CD14-positive monocyte (primary cell): ENCODE measurements at regions not wholly inside any gene's neighbourhood (a gene's known extent, or its start where the extent isn't known, plus 50 kb on each side); places are given as distances from the start of the nearest gene placed in this dataset.

ENCODE experiments used
- DNase-seq, 3 donors: peaks; one replicate each; pipeline ENCODE4 v3.0.0-alpha.2; 2011 to 2022
- H2AFZ ChIP-seq: 2 replicates; pipeline ENCODE4 v1.6.0; 2012; ENCODE audit warnings: mild to moderate bottlenecking, low read depth, low read length, inconsistent platforms; ENCODE audit not compliant: insufficient read depth, poor library complexity, severe bottlenecking
- H3K27ac ChIP-seq, 2 donors: 1 replicate in 1 of 2; 2 replicates in 1 of 2; pipeline ENCODE4 v1.5.1; 2012 to 2013; ENCODE audit warnings: low read length in 2 of 2, control low read depth in 1 of 2, inconsistent platforms in 1 of 2, low read depth in 1 of 2, mild to moderate bottlenecking in 1 of 2
- H3K27me3 ChIP-seq, 2 donors: one replicate each; pipeline versions ENCODE4 v1.6.0 to v1.6.1; 2011 to 2013; ENCODE audit warnings: low read length in 2 of 2; ENCODE audit not compliant: control insufficient read depth in 2 of 2, insufficient read depth in 2 of 2
- H3K36me3 ChIP-seq, 2 donors: replicated peaks in 1 of 2; 1 replicate in 1 of 2; 2 replicates in 1 of 2; pipeline versions ENCODE4 v1.5.1 to v1.6.1; 2012 to 2013; ENCODE audit warnings: low read length in 2 of 2, control low read depth in 1 of 2, inconsistent platforms in 1 of 2, mild to moderate bottlenecking in 1 of 2; ENCODE audit not compliant: insufficient read depth in 2 of 2, control insufficient read depth in 1 of 2
- H3K4me1 ChIP-seq, 2 donors: 1 replicate in 1 of 2; 2 replicates in 1 of 2; pipeline versions ENCODE4 v1.5.1 to v1.6.1; 2012 to 2013; ENCODE audit warnings: low read length in 2 of 2, control low read depth in 1 of 2, inconsistent platforms in 1 of 2, mild to moderate bottlenecking in 1 of 2, moderate library complexity in 1 of 2; ENCODE audit not compliant: insufficient read depth in 2 of 2, control insufficient read depth in 1 of 2
- H3K4me2 ChIP-seq: replicated peaks from 2 replicates; pipeline ENCODE3; 2012; ENCODE audit warnings: low read length, moderate library complexity, mild to moderate bottlenecking; ENCODE audit not compliant: poor library complexity, severe bottlenecking; ENCODE audit errors: extremely low read depth
- H3K4me3 ChIP-seq, 3 experiments: fragments of 200-600 bp in 1 of 3; sonication (generic) in 1 of 3; replicated peaks in 1 of 3; 1 replicate in 2 of 3; 2 replicates in 1 of 3; pipeline ENCODE4 v1.5.1; 2011 to 2013; ENCODE audit warnings: low read length in 3 of 3, mild to moderate bottlenecking in 3 of 3, control low read depth in 2 of 3, low read depth in 2 of 3, inconsistent platforms in 1 of 3, moderate library complexity in 1 of 3
- H3K79me2 ChIP-seq: 2 replicates; pipeline ENCODE4 v1.6.0; 2012; ENCODE audit warnings: mild to moderate bottlenecking, control low read depth, inconsistent platforms, low read length, moderate library complexity; ENCODE audit not compliant: insufficient read depth
- H3K9ac ChIP-seq: 2 replicates; pipeline ENCODE4 v1.6.0; 2017; ENCODE audit warnings: low read length, mild to moderate bottlenecking; ENCODE audit not compliant: insufficient read depth, poor library complexity, severe bottlenecking
- H3K9me3 ChIP-seq, 2 donors: replicated peaks in 1 of 2; 1 replicate in 1 of 2; 2 replicates in 1 of 2; pipeline versions ENCODE4 v1.5.1 to v1.6.1; 2012 to 2013; ENCODE audit warnings: low read length in 2 of 2, control low read depth in 1 of 2; ENCODE audit not compliant: control insufficient read depth in 1 of 2, insufficient read depth in 1 of 2
- H4K20me1 ChIP-seq: 2 replicates; pipeline ENCODE4 v1.6.0; 2012; ENCODE audit warnings: mild to moderate bottlenecking, low read length, control low read depth, moderate library complexity; ENCODE audit not compliant: insufficient read depth
- H3K27ac Mint-ChIP-seq, 7 donors: one replicate each; pipeline ENCODE4 v1.8.0; 2020; ENCODE audit warnings: mild to moderate bottlenecking in 7 of 7, mixed read lengths in 7 of 7, moderate library complexity in 6 of 7, inconsistent platforms in 2 of 7
- H3K27me3 Mint-ChIP-seq, 3 donors: one replicate each; pipeline ENCODE4 v1.8.0; 2021 to 2022; ENCODE audit warnings: low read depth in 3 of 3, mild to moderate bottlenecking in 3 of 3, mixed read lengths in 3 of 3, moderate library complexity in 3 of 3, inconsistent platforms in 1 of 3
- H3K36me3 Mint-ChIP-seq, 2 donors: one replicate each; pipeline ENCODE4 v1.8.0; 2020; ENCODE audit warnings: mixed read lengths in 2 of 2, inconsistent platforms in 1 of 2, mild to moderate bottlenecking in 1 of 2
- H3K4me1 Mint-ChIP-seq: one replicate; pipeline ENCODE4 v1.8.0; 2020; ENCODE audit warnings: mild to moderate bottlenecking, mixed read lengths
- H3K4me3 Mint-ChIP-seq, 2 donors: one replicate each; pipeline ENCODE4 v1.8.0; 2020; ENCODE audit warnings: mild to moderate bottlenecking in 2 of 2, mixed read lengths in 2 of 2, moderate library complexity in 1 of 2
- H3K9me3 Mint-ChIP-seq, 7 donors: one replicate each; pipeline ENCODE4 v1.8.0; 2020 to 2022; ENCODE audit warnings: mixed read lengths in 7 of 7, mild to moderate bottlenecking in 6 of 7, moderate library complexity in 6 of 7, inconsistent platforms in 2 of 7
- CTCF ChIP-seq: fragments of 200-600 bp; IDR thresholded peaks from one replicate; pipeline ENCODE4 v1.8.0; 2022; ENCODE audit warnings: antibody characterized with exemption, mild to moderate bottlenecking
- WGBS: methylation state at CpG from one replicate; pipeline ENCODE4 v1.1.5; 2013; ENCODE audit warnings: missing lambda C conversion rate; ENCODE audit not compliant: insufficient coverage; 5-methylcytosine and 5-hydroxymethylcytosine counted together
- intact Hi-C, 2 donors: fragments of 100-400 bp; cut with micrococcal nuclease; formaldehyde crosslinking; loops; one replicate each; pipeline versions ENCODE4 v1.15.0 to v1.15.1; 2023

DNA sequence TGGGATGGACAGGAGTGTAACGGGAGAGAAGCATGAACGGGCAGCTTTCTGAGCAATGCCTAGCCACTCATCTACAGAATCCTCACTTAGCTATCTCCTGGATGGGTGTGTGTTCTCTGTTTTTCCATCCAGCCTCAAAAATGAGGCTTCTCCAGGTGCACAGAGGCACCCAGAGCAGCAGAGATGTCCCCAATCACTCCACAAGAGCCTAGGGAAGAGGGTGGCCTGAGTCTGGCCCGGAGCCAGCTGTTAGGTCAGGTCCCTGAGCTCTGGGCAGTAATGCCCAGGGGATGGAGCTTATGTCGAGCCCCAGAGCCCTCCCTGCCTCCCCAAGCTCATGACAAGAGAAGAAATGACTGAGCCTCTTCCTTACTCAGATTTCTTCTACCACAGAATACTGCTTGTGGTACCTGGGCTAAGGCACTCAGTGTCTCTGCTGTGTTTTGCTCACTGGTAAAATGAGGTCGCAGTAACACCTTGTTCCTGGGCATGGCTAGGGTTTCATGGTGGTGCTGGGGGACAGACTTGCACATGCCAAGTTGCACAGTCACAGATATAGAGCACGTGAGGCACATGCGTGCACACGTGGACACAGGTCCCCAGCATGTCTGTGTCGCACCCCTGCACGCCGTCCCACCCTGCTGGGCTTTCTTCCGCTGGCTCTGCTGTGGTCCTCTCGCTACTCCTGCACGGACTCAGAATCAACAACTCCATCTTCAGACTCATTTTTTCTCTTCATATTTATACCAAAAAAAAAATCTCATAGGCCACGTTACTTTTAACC, 86.6 kb upstream of the SOX1 start:
- Histone ChIP-seq H2AFZ (no peak overlapping the region), H3K4me3 (no peak overlapping the region), H3K4me1 (no peaks in the 10 kb centered on the region), H3K9ac (no peak overlapping the region), H3K36me3 (no peaks in the 10 kb centered on the region), H4K20me1 (no peaks in the 10 kb centered on the region), H3K79me2 (no peaks in the 10 kb centered on the region), H3K4me2 (no peak overlapping the region), H3K27ac (no peak overlapping the region), H3K9me3 (peaks cover 4 to 10% of the 10 kb centered on the region in 2 donors), H3K27me3 (no peaks in the 10 kb centered on the region)
- no peaks in the 10 kb centered on the region for H3K36me3 Mint-ChIP-seq
- intact Hi-C loops, result no loop called here
- no peak for TF ChIP-seq CTCF
- H3K27me3 Mint-ChIP-seq, result peaks cover 0 to 9% (median 0%) of the 10 kb centered on the region in 3 donors
- DNase-seq, result no peak
- H3K9me3 Mint-ChIP-seq, result peaks cover 6 to 14% (median 10%) of the 10 kb centered on the region in 7 donors
- H3K4me1 Mint-ChIP-seq, result no peaks in the 10 kb centered on the region
- H3K4me3 Mint-ChIP-seq, result no peak overlapping the region
- no peak overlapping the region for H3K27ac Mint-ChIP-seq
- WGBS, result 90% methylated on average over 11 of the region's 15 CpGs

GRCh38 chr13:111981006-111981405, 85.9 kb upstream of the SOX1 start:
- no peaks in the 10 kb centered on the region for H4K20me1 ChIP-seq
- H3K4me3 Mint-ChIP-seq, result no peak overlapping the region
- no peak overlapping the region for H3K4me3 ChIP-seq
- no peak overlapping the region for H3K27ac ChIP-seq
- peaks cover 0 to 3% of the 10 kb centered on the region in 2 donors for H3K9me3 ChIP-seq
- no peak for TF ChIP-seq CTCF
- no peaks in the 10 kb centered on the region for H3K79me2 ChIP-seq
- H3K27ac Mint-ChIP-seq, result no peak overlapping the region
- no peak overlapping the region for H3K9ac ChIP-seq
- H2AFZ ChIP-seq, result no peak overlapping the region
- H3K4me2 ChIP-seq, result no peak overlapping the region
- no peak for DNase-seq
- no peaks in the 10 kb centered on the region for H3K27me3 ChIP-seq
- H3K4me1 ChIP-seq, result no peaks in the 10 kb centered on the region
- intact Hi-C loops, result no loop called here
- no peaks in the 10 kb centered on the region for H3K36me3 ChIP-seq
- no peaks in the 10 kb centered on the region for H3K4me1 Mint-ChIP-seq
- H3K27me3 Mint-ChIP-seq, result peaks cover 0 to 9% (median 0%) of the 10 kb centered on the region in 3 donors
- H3K9me3 Mint-ChIP-seq, result peaks cover 2 to 10% (median 3%) of the 10 kb centered on the region in 7 donors
- H3K36me3 Mint-ChIP-seq, result no peaks in the 10 kb centered on the region
- 95% methylated on average over 11 of the region's 12 CpGs for WGBS
